ENCODE measurements at regions not wholly inside any gene's neighbourhood (a gene's known extent, or its start where the extent isn't known, plus 50 kb on each side); places are given as distances from the start of the nearest gene placed in this dataset.
"Not testable (repeated sequence)": the region's sequence is repeated elsewhere in the genome, so short reads cannot be mapped to it uniquely, and the experiment has no call there.

DNA sequence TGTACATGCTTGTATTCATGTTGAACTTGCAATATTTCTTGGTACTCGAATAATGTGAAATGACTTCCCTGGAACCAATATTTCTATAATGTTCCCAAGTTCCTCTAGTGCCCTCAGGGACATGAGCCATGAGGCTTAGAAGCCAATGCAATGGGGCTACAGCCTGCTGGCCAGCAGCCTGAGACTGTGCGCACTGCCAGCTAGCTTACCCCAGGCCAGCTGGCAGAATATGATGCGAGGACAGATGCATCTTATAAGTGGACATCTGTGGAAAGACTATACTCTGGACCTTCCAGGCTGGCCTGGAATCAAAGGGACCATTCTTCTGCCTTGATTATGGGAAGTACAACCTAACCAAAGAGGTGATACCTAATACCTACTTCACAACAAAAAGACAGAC is 1862.0 kb upstream of the ACO1 start:
- no peaks in the 10 kb centered on the region for H3K36me3 ChIP-seq
- ATAC-seq (no peak), DNase-seq (no peak)
- no peak overlapping the region for H3K4me3 ChIP-seq
- intact Hi-C loops (cut with DNase I), result no loop called here
- H3K27me3 ChIP-seq (ENCODE audit: low read depth), result no peaks in the 10 kb centered on the region
- TF ChIP-seq, protein P1, sequence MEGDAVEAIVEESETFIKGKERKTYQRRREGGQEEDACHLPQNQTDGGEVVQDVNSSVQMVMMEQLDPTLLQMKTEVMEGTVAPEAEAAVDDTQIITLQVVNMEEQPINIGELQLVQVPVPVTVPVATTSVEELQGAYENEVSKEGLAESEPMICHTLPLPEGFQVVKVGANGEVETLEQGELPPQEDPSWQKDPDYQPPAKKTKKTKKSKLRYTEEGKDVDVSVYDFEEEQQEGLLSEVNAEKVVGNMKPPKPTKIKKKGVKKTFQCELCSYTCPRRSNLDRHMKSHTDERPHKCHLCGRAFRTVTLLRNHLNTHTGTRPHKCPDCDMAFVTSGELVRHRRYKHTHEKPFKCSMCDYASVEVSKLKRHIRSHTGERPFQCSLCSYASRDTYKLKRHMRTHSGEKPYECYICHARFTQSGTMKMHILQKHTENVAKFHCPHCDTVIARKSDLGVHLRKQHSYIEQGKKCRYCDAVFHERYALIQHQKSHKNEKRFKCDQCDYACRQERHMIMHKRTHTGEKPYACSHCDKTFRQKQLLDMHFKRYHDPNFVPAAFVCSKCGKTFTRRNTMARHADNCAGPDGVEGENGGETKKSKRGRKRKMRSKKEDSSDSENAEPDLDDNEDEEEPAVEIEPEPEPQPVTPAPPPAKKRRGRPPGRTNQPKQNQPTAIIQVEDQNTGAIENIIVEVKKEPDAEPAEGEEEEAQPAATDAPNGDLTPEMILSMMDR (IDR thresholded peaks at IDR 0.05), result no peak
- no peak overlapping the region for H3K27ac ChIP-seq
- H3K4me1 ChIP-seq, result no peaks in the 10 kb centered on the region
- H3K9me3 ChIP-seq, result no peaks in the 10 kb centered on the region

- Histone ChIP-seq H3K9me3 (no peaks in the 10 kb centered on the region), H3K4me1 (no peaks in the 10 kb centered on the region), H3K27me3 (ENCODE audit: low read depth) (no peaks in the 10 kb centered on the region), H3K27ac (no peak overlapping the region), H3K4me3 (no peak overlapping the region), H3K36me3 (no peaks in the 10 kb centered on the region)
- no peak for DNase-seq
- intact Hi-C loops (cut with DNase I), result no loop called here
- TF ChIP-seq, protein P1 (IDR thresholded peaks at IDR 0.05), result no peak
- no peak for ATAC-seq
Measured at GRCh38 chr9:30524311-30524710, 1860.1 kb upstream of the ACO1 start.

- Histone ChIP-seq H3K9me3 (no peaks in the 10 kb centered on the region), H3K4me3 (no peak overlapping the region), H3K36me3 (no peaks in the 10 kb centered on the region), H3K27ac (no peak overlapping the region), H3K27me3 (ENCODE audit: low read depth) (no peaks in the 10 kb centered on the region), H3K4me1 (no peaks in the 10 kb centered on the region)
- TF ChIP-seq, protein P1 (IDR thresholded peaks at IDR 0.05), result no peak
- DNase-seq (no peak), ATAC-seq (no peak)
- intact Hi-C loops (cut with DNase I), result no loop called here
Measured at GRCh38 chr9:30534455-30534854, 1850.0 kb upstream of the ACO1 start.

GRCh38 chr9:30534896-30535295 is 1849.5 kb upstream of the ACO1 start:
- Histone ChIP-seq H3K27me3 (ENCODE audit: low read depth) (no peaks in the 10 kb centered on the region), H3K4me3 (no peak overlapping the region), H3K4me1 (no peaks in the 10 kb centered on the region), H3K27ac (no peak overlapping the region), H3K9me3 (no peaks in the 10 kb centered on the region), H3K36me3 (no peaks in the 10 kb centered on the region)
- intact Hi-C loops (cut with DNase I), result no loop called here
- no peak for DNase-seq
- no peak for ATAC-seq
- TF ChIP-seq, protein P1 (IDR thresholded peaks at IDR 0.05), result no peak

- intact Hi-C loops (cut with DNase I), result no loop called here
- Histone ChIP-seq H3K27ac (no peak overlapping the region), H3K27me3 (ENCODE audit: low read depth) (no peaks in the 10 kb centered on the region), H3K36me3 (no peaks in the 10 kb centered on the region), H3K4me1 (no peaks in the 10 kb centered on the region), H3K4me3 (no peak overlapping the region), H3K9me3 (no peaks in the 10 kb centered on the region)
- TF ChIP-seq, protein P1 (IDR thresholded peaks at IDR 0.05), result no peak
- ATAC-seq, result no peak
- DNase-seq, result no peak
Measured at GRCh38 chr9:30536494-30536893, 1847.9 kb upstream of the ACO1 start.

DNA sequence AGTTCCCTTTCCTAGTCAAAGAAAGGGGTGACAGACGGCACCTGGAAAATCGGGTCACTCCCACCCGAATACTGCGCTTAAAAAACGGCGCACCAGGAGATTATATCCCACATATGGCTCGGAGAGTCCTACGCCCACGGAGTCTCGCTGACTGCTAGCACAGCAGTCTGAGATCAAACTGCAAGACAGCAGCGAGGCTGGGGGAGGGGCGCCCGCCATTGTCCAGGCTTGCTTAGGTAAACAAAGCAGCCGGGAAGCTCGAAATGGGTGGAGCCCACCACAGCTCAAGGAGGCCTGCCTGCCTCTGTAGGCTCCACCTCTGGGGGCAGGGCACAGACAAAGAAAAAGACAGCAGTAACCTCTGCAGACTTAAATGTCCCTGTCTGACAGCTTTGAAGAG is 1844.7 kb upstream of the ACO1 start:
- H3K27ac ChIP-seq; DNase-seq; H3K4me3 ChIP-seq; H3K9me3 ChIP-seq; H3K27me3 ChIP-seq (ENCODE audit: low read depth); H3K4me1 ChIP-seq; H3K36me3 ChIP-seq; intact Hi-C loops (cut with DNase I); ATAC-seq: not testable (repeated sequence)
